Testis (tissue), 2 donors: ENCODE measurements at regions not wholly inside any gene's neighbourhood (a gene's known extent, or its start where the extent isn't known, plus 50 kb on each side); places are given as distances from the start of the nearest gene placed in this dataset.

Source experiments
- DNase-seq: peaks from one replicate; pipeline ENCODE4 v3.0.0-alpha.2; 2019
- H3K27ac ChIP-seq, 2 donors: fragments of 200-600 bp; sonication (generic); one replicate each; pipeline ENCODE4 v1.5.1; 2019
- H3K27me3 ChIP-seq: fragments of 200-600 bp; sonication (generic); one replicate; pipeline ENCODE4 v1.5.1; 2019
- H3K36me3 ChIP-seq: fragments of 200-600 bp; sonication (generic); one replicate; pipeline ENCODE4 v1.5.1; 2017; ENCODE audit warnings: low read depth; ENCODE audit errors: missing control alignments
- H3K4me1 ChIP-seq: fragments of 200-600 bp; sonication (generic); one replicate; pipeline ENCODE4 v1.5.1; 2019
- H3K4me3 ChIP-seq, 2 donors: fragments of 200-600 bp; sonication (generic); one replicate each; pipeline ENCODE4 v1.5.1; 2017 to 2019
- H3K9me3 ChIP-seq: fragments of 200-600 bp; sonication (generic); one replicate; pipeline ENCODE4 v1.5.1; 2017
- CTCF ChIP-seq, 3 experiments: fragments of 450-650 bp in 2 of 3; fragments of 200-600 bp in 1 of 3; sonication (generic) in 1 of 3; IDR thresholded peaks; one replicate each; pipeline ENCODE4 v1.5.1; 2016 to 2019; ENCODE audit warnings: antibody characterized with exemption in 3 of 3, mild to moderate bottlenecking in 2 of 3, moderate library complexity in 1 of 3
- POLR2A ChIP-seq: fragments of 450-650 bp; IDR thresholded peaks from one replicate; pipeline ENCODE4 v1.6.1; 2017; ENCODE audit warnings: antibody characterized with exemption, mild to moderate bottlenecking, moderate library complexity
- WGBS, 2 donors: methylation state at CpG; one replicate each; pipeline ENCODE4 v1.1.5; 2018; 5-methylcytosine and 5-hydroxymethylcytosine counted together
- intact Hi-C: fragments of 100-400 bp; cut with DNase I; formaldehyde crosslinking; loops from one replicate; pipeline ENCODE4 v1.15.1; 2023; ENCODE audit warnings: low total_unique reads

GRCh38 chr9:107688728-107689127, 199.2 kb upstream of the KLF4 start:
- peak; percentile 35 for DNase-seq
- Histone ChIP-seq H3K4me1 (no peaks in the 10 kb centered on the region), H3K27me3 (no peaks in the 10 kb centered on the region), H3K4me3 (no peak overlapping the region), H3K27ac (no peak overlapping the region), H3K9me3 (no peaks in the 10 kb centered on the region), H3K36me3 (no peaks in the 10 kb centered on the region)
- intact Hi-C loops = no loop called here
- no peak for TF ChIP-seq CTCF (IDR thresholded peaks at IDR 0.05)

- DNase-seq = no peak
- H3K9me3 ChIP-seq = no peaks in the 10 kb centered on the region
- no peaks in the 10 kb centered on the region for H3K27me3 ChIP-seq
- WGBS, 2 donors = 77 to 78% methylated on average over 4 of the region's 4 CpGs
- H3K4me3 ChIP-seq = no peak overlapping the region
- no peaks in the 10 kb centered on the region for H3K4me1 ChIP-seq
- no peak for TF ChIP-seq CTCF (IDR thresholded peaks at IDR 0.05)
- no peak for TF ChIP-seq POLR2A
- H3K36me3 ChIP-seq = no peaks in the 10 kb centered on the region
- no peak overlapping the region for H3K27ac ChIP-seq
- intact Hi-C loops = no loop called here
Measured at GRCh38 chr9:107685901-107686300, 196.3 kb upstream of the KLF4 start.

GRCh38 chr9:107685376-107685775, 195.8 kb upstream of the KLF4 start:
- Histone ChIP-seq H3K36me3 (no peaks in the 10 kb centered on the region), H3K27me3 (no peaks in the 10 kb centered on the region), H3K4me1 (no peaks in the 10 kb centered on the region), H3K9me3 (no peaks in the 10 kb centered on the region), H3K27ac (no peak overlapping the region), H3K4me3 (no peak overlapping the region)
- DNase-seq = no peak
- TF ChIP-seq POLR2A = no peak
- no peak for TF ChIP-seq CTCF (IDR thresholded peaks at IDR 0.05)
- WGBS, 2 donors = 86 to 92% methylated on average over 3 of the region's 3 CpGs
- intact Hi-C loops = no loop called here

- intact Hi-C loops = no loop called here
- Histone ChIP-seq H3K9me3 (no peaks in the 10 kb centered on the region), H3K4me1 (no peaks in the 10 kb centered on the region), H3K4me3 (no peak overlapping the region), H3K27ac (no peak overlapping the region), H3K36me3 (no peaks in the 10 kb centered on the region), H3K27me3 (no peaks in the 10 kb centered on the region)
- no peak for TF ChIP-seq POLR2A
- TF ChIP-seq CTCF (IDR thresholded peaks at IDR 0.05) = no peak
- DNase-seq = no peak
- WGBS, 2 donors = 92 to 94% methylated on average over 6 of the region's 6 CpGs
Measured at GRCh38 chr9:107684224-107684623, 194.7 kb upstream of the KLF4 start.

GRCh38 chr9:107683566-107683965, 194.0 kb upstream of the KLF4 start:
- Histone ChIP-seq H3K9me3 (no peaks in the 10 kb centered on the region), H3K4me1 (no peaks in the 10 kb centered on the region), H3K36me3 (no peaks in the 10 kb centered on the region), H3K4me3 (no peak overlapping the region), H3K27me3 (no peaks in the 10 kb centered on the region), H3K27ac (no peak overlapping the region)
- TF ChIP-seq CTCF (IDR thresholded peaks at IDR 0.05) = no peak
- no peak for TF ChIP-seq POLR2A
- intact Hi-C loops = no loop called here
- no peak for DNase-seq
